ENCODE measurements at regions not wholly inside any gene's neighbourhood (a gene's known extent, or its start where the extent isn't known, plus 50 kb on each side); places are given as distances from the start of the nearest gene placed in this dataset.

DNA sequence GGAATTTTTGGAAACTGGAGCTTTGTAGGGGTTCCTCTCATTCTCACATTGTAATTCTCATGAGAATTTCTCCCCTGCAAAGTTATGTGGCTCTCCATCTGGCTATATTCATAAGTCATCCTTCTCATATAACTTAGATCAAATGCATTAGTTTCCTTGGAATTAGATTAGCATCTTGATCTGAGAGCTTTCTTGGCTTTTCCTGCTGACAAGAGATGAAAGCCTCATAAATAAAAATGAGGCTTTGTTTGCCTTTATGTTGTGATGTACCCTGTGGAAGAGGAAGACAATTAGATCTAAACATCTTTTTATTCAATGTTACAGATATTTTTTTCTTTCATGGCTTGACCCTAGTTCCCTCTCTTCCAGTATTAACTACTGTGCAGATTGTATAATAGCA is 165.4 kb upstream of the ZPLD1 start (continued):
- TF ChIP-seq, protein P1, sequence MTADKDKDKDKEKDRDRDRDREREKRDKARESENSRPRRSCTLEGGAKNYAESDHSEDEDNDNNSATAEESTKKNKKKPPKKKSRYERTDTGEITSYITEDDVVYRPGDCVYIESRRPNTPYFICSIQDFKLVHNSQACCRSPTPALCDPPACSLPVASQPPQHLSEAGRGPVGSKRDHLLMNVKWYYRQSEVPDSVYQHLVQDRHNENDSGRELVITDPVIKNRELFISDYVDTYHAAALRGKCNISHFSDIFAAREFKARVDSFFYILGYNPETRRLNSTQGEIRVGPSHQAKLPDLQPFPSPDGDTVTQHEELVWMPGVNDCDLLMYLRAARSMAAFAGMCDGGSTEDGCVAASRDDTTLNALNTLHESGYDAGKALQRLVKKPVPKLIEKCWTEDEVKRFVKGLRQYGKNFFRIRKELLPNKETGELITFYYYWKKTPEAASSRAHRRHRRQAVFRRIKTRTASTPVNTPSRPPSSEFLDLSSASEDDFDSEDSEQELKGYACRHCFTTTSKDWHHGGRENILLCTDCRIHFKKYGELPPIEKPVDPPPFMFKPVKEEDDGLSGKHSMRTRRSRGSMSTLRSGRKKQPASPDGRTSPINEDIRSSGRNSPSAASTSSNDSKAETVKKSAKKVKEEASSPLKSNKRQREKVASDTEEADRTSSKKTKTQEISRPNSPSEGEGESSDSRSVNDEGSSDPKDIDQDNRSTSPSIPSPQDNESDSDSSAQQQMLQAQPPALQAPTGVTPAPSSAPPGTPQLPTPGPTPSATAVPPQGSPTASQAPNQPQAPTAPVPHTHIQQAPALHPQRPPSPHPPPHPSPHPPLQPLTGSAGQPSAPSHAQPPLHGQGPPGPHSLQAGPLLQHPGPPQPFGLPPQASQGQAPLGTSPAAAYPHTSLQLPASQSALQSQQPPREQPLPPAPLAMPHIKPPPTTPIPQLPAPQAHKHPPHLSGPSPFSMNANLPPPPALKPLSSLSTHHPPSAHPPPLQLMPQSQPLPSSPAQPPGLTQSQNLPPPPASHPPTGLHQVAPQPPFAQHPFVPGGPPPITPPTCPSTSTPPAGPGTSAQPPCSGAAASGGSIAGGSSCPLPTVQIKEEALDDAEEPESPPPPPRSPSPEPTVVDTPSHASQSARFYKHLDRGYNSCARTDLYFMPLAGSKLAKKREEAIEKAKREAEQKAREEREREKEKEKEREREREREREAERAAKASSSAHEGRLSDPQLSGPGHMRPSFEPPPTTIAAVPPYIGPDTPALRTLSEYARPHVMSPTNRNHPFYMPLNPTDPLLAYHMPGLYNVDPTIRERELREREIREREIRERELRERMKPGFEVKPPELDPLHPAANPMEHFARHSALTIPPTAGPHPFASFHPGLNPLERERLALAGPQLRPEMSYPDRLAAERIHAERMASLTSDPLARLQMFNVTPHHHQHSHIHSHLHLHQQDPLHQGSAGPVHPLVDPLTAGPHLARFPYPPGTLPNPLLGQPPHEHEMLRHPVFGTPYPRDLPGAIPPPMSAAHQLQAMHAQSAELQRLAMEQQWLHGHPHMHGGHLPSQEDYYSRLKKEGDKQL (CRISPR knock-in tag; IDR thresholded peaks at IDR 0.05; ENCODE audit: low read depth) = no peak
- no peak for TF ChIP-seq ZNF660 (CRISPR knock-in tag; IDR thresholded peaks at IDR 0.05; ENCODE audit: borderline replicate concordance, low read depth)
- no peak for TF ChIP-seq FOXJ3 (CRISPR knock-in tag; IDR thresholded peaks at IDR 0.05; ENCODE audit: borderline replicate concordance)
- no peak for TF ChIP-seq CC2D1A (CRISPR knock-in tag; IDR thresholded peaks at IDR 0.05)
- no peak for TF ChIP-seq CEBPB (IDR thresholded peaks at IDR 0.05; ENCODE audit: borderline replicate concordance, low read depth, low read length)
- no peak for TF ChIP-seq HOXD1 (CRISPR knock-in tag; IDR thresholded peaks at IDR 0.05)
- no peak for TF ChIP-seq ZFAT (CRISPR knock-in tag; conservative IDR thresholded peaks at IDR 0.05)
- TF ChIP-seq, protein P2, sequence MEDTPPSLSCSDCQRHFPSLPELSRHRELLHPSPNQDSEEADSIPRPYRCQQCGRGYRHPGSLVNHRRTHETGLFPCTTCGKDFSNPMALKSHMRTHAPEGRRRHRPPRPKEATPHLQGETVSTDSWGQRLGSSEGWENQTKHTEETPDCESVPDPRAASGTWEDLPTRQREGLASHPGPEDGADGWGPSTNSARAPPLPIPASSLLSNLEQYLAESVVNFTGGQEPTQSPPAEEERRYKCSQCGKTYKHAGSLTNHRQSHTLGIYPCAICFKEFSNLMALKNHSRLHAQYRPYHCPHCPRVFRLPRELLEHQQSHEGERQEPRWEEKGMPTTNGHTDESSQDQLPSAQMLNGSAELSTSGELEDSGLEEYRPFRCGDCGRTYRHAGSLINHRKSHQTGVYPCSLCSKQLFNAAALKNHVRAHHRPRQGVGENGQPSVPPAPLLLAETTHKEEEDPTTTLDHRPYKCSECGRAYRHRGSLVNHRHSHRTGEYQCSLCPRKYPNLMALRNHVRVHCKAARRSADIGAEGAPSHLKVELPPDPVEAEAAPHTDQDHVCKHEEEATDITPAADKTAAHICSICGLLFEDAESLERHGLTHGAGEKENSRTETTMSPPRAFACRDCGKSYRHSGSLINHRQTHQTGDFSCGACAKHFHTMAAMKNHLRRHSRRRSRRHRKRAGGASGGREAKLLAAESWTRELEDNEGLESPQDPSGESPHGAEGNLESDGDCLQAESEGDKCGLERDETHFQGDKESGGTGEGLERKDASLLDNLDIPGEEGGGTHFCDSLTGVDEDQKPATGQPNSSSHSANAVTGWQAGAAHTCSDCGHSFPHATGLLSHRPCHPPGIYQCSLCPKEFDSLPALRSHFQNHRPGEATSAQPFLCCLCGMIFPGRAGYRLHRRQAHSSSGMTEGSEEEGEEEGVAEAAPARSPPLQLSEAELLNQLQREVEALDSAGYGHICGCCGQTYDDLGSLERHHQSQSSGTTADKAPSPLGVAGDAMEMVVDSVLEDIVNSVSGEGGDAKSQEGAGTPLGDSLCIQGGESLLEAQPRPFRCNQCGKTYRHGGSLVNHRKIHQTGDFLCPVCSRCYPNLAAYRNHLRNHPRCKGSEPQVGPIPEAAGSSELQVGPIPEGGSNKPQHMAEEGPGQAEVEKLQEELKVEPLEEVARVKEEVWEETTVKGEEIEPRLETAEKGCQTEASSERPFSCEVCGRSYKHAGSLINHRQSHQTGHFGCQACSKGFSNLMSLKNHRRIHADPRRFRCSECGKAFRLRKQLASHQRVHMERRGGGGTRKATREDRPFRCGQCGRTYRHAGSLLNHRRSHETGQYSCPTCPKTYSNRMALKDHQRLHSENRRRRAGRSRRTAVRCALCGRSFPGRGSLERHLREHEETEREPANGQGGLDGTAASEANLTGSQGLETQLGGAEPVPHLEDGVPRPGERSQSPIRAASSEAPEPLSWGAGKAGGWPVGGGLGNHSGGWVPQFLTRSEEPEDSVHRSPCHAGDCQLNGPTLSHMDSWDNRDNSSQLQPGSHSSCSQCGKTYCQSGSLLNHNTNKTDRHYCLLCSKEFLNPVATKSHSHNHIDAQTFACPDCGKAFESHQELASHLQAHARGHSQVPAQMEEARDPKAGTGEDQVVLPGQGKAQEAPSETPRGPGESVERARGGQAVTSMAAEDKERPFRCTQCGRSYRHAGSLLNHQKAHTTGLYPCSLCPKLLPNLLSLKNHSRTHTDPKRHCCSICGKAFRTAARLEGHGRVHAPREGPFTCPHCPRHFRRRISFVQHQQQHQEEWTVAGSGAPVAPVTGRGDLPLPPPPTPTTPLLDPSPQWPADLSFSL (CRISPR knock-in tag; IDR thresholded peaks at IDR 0.05) = no peak
- TF ChIP-seq, protein P3, sequence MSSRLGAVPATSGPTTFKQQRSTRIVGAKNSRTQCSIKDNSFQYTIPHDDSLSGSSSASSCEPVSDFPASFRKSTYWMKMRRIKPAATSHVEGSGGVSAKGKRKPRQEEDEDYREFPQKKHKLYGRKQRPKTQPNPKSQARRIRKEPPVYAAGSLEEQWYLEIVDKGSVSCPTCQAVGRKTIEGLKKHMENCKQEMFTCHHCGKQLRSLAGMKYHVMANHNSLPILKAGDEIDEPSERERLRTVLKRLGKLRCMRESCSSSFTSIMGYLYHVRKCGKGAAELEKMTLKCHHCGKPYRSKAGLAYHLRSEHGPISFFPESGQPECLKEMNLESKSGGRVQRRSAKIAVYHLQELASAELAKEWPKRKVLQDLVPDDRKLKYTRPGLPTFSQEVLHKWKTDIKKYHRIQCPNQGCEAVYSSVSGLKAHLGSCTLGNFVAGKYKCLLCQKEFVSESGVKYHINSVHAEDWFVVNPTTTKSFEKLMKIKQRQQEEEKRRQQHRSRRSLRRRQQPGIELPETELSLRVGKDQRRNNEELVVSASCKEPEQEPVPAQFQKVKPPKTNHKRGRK (CRISPR knock-in tag; IDR thresholded peaks at IDR 0.05) = no peak
- TF ChIP-seq SP4 (CRISPR knock-in tag; IDR thresholded peaks at IDR 0.05) = no peak
